Osteoblast (primary cell): ENCODE measurements at regions not wholly inside any gene's neighbourhood (a gene's known extent, or its start where the extent isn't known, plus 50 kb on each side); places are given as distances from the start of the nearest gene placed in this dataset.

Source experiments
- DNase-seq: peaks from one replicate; pipeline ENCODE4 v3.0.0; 2011; ENCODE audit warnings: low spot score, mixed read lengths; ENCODE audit not compliant: insufficient read length; ENCODE audit errors: missing footprints
- H2AFZ ChIP-seq: 2 replicates; pipeline ENCODE4 v1.6.0; 2011; ENCODE audit warnings: mild to moderate bottlenecking, low read length
- H3K27ac ChIP-seq: 2 replicates; pipeline ENCODE4 v1.5.1; 2011; ENCODE audit warnings: mild to moderate bottlenecking, low read depth, low read length, moderate library complexity
- H3K27me3 ChIP-seq: 2 replicates; pipeline ENCODE4 v1.6.0; 2012; ENCODE audit warnings: mild to moderate bottlenecking, control low read depth, inconsistent platforms, low read length, moderate library complexity; ENCODE audit not compliant: insufficient read depth
- H3K36me3 ChIP-seq: 2 replicates; pipeline ENCODE4 v1.5.1; 2011; ENCODE audit warnings: mild to moderate bottlenecking, low read length, control low read depth, moderate library complexity; ENCODE audit not compliant: insufficient read depth
- H3K4me1 ChIP-seq: 2 replicates; pipeline ENCODE4 v1.5.1; 2011; ENCODE audit warnings: mild to moderate bottlenecking, low read length, control low read depth, moderate library complexity; ENCODE audit not compliant: insufficient read depth
- H3K4me2 ChIP-seq: 2 replicates; pipeline ENCODE4 v1.6.0; 2011; ENCODE audit warnings: mild to moderate bottlenecking, low read length; ENCODE audit not compliant: insufficient read depth
- H3K4me3 ChIP-seq: fragments of 200-600 bp; sonication (generic); 3 replicates; pipeline ENCODE4 v1.5.1; 2012; ENCODE audit warnings: mild to moderate bottlenecking, low read length, inconsistent platforms; ENCODE audit not compliant: insufficient read depth
- H3K79me2 ChIP-seq: 2 replicates; pipeline ENCODE4 v1.6.0; 2012; ENCODE audit warnings: mild to moderate bottlenecking, low read length, control low read depth, inconsistent platforms; ENCODE audit not compliant: insufficient read depth
- H3K9me3 ChIP-seq: 2 replicates; pipeline ENCODE4 v1.5.1; 2011; ENCODE audit warnings: low read depth, low read length, control low read depth
- H4K20me1 ChIP-seq: 2 replicates; pipeline ENCODE4 v1.6.0; 2012; ENCODE audit warnings: mild to moderate bottlenecking, low read length, control low read depth; ENCODE audit not compliant: insufficient read depth
- CTCF ChIP-seq: IDR thresholded peaks from 2 replicates; pipeline ENCODE4 v1.5.1; 2011; ENCODE audit warnings: mild to moderate bottlenecking, low read depth, low read length, moderate library complexity; ENCODE audit errors: extremely low read depth

GRCh38 chr15:95353512-95353911, 977.0 kb upstream of the NR2F2 start:
- Histone ChIP-seq H3K4me1 (no peaks in the 10 kb centered on the region), H3K27me3 (no peaks in the 10 kb centered on the region), H4K20me1 (no peaks in the 10 kb centered on the region), H3K27ac (no peak overlapping the region), H3K4me3 (no peak overlapping the region), H3K9me3 (no peaks in the 10 kb centered on the region), H2AFZ (no peak overlapping the region), H3K4me2 (no peak overlapping the region), H3K36me3 (no peaks in the 10 kb centered on the region), H3K79me2 (no peaks in the 10 kb centered on the region)
- TF ChIP-seq CTCF = no peak
- no peak for DNase-seq

DNA sequence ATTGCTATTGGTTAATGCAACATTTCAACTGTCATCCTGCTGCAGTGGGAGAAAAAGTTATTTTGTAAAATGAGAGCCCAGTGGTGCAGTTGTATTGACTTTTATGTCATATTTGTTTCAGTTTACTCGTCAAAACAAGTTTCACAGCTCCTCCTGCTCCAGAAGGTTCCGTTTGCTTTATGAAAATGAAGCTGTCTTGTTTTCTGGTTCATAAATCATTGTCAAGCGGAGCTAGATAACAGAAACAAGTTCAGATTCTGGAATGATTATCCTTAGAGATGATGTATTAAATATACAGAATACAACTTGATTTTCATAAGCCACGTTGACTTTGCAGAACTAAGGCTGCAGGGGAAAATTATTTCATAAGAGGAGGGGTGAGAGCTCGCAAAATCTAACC, 970.5 kb upstream of the NR2F2 start:
- H3K4me2 ChIP-seq = no peak overlapping the region
- DNase-seq = peak; percentile 72
- no peaks in the 10 kb centered on the region for H3K4me1 ChIP-seq
- H3K9me3 ChIP-seq = no peaks in the 10 kb centered on the region
- no peak overlapping the region for H2AFZ ChIP-seq
- H3K27me3 ChIP-seq = no peaks in the 10 kb centered on the region
- no peaks in the 10 kb centered on the region for H4K20me1 ChIP-seq
- H3K4me3 ChIP-seq = no peak overlapping the region
- no peak for TF ChIP-seq CTCF
- no peaks in the 10 kb centered on the region for H3K36me3 ChIP-seq
- H3K27ac ChIP-seq = no peak overlapping the region
- no peaks in the 10 kb centered on the region for H3K79me2 ChIP-seq

DNA sequence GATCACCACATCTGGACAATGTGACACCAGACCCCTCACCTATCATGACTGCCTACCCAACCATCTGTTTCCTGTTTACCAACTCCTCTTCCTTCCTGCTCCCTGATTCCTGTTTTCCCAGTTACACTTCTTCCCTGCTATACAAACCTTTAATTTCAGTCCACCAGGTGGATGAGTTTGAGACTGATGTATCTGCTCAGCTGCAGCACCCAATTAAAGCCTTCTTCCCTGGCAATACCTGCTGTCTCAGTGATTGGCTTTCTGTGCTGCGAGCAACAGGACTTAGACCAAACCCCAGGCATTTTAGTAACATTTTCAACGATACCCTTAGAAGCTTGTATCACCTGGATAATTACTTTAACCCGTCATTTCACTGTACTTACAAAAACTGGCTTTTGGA, 968.2 kb upstream of the NR2F2 start:
- TF ChIP-seq CTCF = no peak
- no peak overlapping the region for H2AFZ ChIP-seq
- no peaks in the 10 kb centered on the region for H3K4me1 ChIP-seq
- H3K27ac ChIP-seq = no peak overlapping the region
- H3K9me3 ChIP-seq = no peaks in the 10 kb centered on the region
- H3K4me2 ChIP-seq = no peak overlapping the region
- no peaks in the 10 kb centered on the region for H3K79me2 ChIP-seq
- no peak for DNase-seq
- no peaks in the 10 kb centered on the region for H4K20me1 ChIP-seq
- no peak overlapping the region for H3K4me3 ChIP-seq
- no peaks in the 10 kb centered on the region for H3K36me3 ChIP-seq
- no peaks in the 10 kb centered on the region for H3K27me3 ChIP-seq

GRCh38 chr15:95363646-95364045, 966.9 kb upstream of the NR2F2 start:
- Histone ChIP-seq H2AFZ (no peak overlapping the region), H3K27me3 (no peaks in the 10 kb centered on the region), H3K79me2 (no peaks in the 10 kb centered on the region), H4K20me1 (no peaks in the 10 kb centered on the region), H3K9me3 (no peaks in the 10 kb centered on the region), H3K4me3 (no peak overlapping the region), H3K4me2 (no peak overlapping the region), H3K36me3 (no peaks in the 10 kb centered on the region), H3K27ac (no peak overlapping the region), H3K4me1 (no peaks in the 10 kb centered on the region)
- DNase-seq = no peak
- no peak for TF ChIP-seq CTCF
